Parathyroid adenoma (tissue), 2 donors: ENCODE measurements at regions not wholly inside any gene's neighbourhood (a gene's known extent, or its start where the extent isn't known, plus 50 kb on each side); places are given as distances from the start of the nearest gene placed in this dataset.

Experiments used
- H2AFZ ChIP-seq: fragments of 300-600 bp; sonication (generic); one replicate; pipeline ENCODE4 v1.7.0; 2017; ENCODE audit warnings: antibody characterized with exemption, mild to moderate bottlenecking
- H3K27ac ChIP-seq: fragments of 300-600 bp; sonication (generic); one replicate; pipeline ENCODE4 v1.7.0; 2017
- H3K27me3 ChIP-seq: fragments of 300-600 bp; sonication (generic); one replicate; pipeline ENCODE4 v1.7.0; 2017; ENCODE audit warnings: low read length; ENCODE audit not compliant: control insufficient read depth, insufficient read depth
- H3K36me3 ChIP-seq: fragments of 300-600 bp; sonication (generic); one replicate; pipeline ENCODE4 v1.7.0; 2017; ENCODE audit warnings: low read length; ENCODE audit not compliant: control insufficient read depth, insufficient read depth
- H3K4me1 ChIP-seq: fragments of 300-600 bp; sonication (generic); one replicate; pipeline ENCODE4 v1.7.0; 2017; ENCODE audit warnings: control low read depth
- H3K4me2 ChIP-seq: fragments of 300-600 bp; sonication (generic); one replicate; pipeline ENCODE4 v1.7.0; 2017; ENCODE audit warnings: low read length
- H3K4me3 ChIP-seq: fragments of 300-600 bp; sonication (generic); one replicate; pipeline ENCODE4 v1.7.0; 2017; ENCODE audit warnings: low read depth, low read length
- H3K79me2 ChIP-seq: fragments of 300-600 bp; sonication (generic); one replicate; pipeline ENCODE4 v1.7.0; 2017; ENCODE audit warnings: control low read depth
- H3K9ac ChIP-seq: fragments of 300-600 bp; sonication (generic); one replicate; pipeline ENCODE4 v1.7.0; 2017; ENCODE audit warnings: mild to moderate bottlenecking
- H3K9me3 ChIP-seq: fragments of 300-600 bp; sonication (generic); one replicate; pipeline ENCODE4 v1.7.0; 2017; ENCODE audit warnings: low read length; ENCODE audit not compliant: control insufficient read depth
- TF ChIP-seq, protein P1 (sequence below): fragments of 300-600 bp; sonication (generic); IDR thresholded peaks from one replicate; pipeline ENCODE4 v1.7.0; 2017; ENCODE audit warnings: antibody characterized with exemption, mild to moderate bottlenecking
- donor health status: primary hyperparathyroidism.

DNA sequence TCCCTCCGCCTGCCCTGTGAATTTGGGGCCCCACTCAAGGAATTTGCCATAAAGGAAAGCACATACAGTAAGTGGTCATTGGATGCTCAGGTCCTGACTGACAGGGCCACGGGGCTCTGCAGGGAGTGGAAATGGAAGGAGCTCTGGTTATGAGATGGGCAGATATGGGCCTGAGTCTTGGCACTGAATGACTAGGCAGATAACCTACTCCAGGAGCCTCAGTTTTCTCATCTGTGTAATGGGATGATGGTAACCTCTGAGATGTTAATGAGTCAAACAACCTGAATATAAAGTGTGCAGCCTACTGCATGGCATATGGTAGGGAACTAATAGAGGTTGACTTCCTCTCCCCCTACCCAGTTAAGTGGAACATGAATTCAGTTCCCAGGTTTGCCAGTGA, 56.4 kb upstream of the NAA20 start:
- Histone ChIP-seq H3K36me3 (no peaks in the 10 kb centered on the region), H3K27ac (no peak overlapping the region)

DNA sequence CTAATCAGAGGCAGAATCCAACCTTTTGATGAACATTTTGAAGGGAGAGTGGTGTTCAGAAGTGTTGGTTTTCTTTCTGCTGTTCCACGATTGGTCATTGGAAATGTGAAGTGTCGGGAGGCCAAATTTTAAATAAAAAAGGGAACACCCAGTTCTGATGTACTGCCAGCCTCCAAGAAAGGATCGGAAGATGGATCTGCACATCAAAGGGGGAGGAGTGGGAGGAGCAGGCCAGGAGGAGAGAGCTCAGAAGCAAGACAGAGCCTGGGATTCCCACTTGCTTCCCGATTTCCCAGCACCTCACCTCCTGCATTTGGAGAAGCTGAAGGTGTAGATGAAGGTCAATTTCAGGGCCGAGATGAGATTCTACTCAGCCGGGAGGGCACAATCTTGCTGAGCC, 55.9 kb upstream of the NAA20 start:
- H3K4me1 ChIP-seq = no peaks in the 10 kb centered on the region
- H2AFZ ChIP-seq = no peak overlapping the region
- H3K27me3 ChIP-seq = no peaks in the 10 kb centered on the region
- H3K4me3 ChIP-seq = no peak overlapping the region
- no peaks in the 10 kb centered on the region for H3K9me3 ChIP-seq
- H3K4me2 ChIP-seq = no peak overlapping the region
- no peak overlapping the region for H3K27ac ChIP-seq
- H3K9ac ChIP-seq = no peak overlapping the region
- H3K79me2 ChIP-seq = no peaks in the 10 kb centered on the region
- TF ChIP-seq, protein P1, sequence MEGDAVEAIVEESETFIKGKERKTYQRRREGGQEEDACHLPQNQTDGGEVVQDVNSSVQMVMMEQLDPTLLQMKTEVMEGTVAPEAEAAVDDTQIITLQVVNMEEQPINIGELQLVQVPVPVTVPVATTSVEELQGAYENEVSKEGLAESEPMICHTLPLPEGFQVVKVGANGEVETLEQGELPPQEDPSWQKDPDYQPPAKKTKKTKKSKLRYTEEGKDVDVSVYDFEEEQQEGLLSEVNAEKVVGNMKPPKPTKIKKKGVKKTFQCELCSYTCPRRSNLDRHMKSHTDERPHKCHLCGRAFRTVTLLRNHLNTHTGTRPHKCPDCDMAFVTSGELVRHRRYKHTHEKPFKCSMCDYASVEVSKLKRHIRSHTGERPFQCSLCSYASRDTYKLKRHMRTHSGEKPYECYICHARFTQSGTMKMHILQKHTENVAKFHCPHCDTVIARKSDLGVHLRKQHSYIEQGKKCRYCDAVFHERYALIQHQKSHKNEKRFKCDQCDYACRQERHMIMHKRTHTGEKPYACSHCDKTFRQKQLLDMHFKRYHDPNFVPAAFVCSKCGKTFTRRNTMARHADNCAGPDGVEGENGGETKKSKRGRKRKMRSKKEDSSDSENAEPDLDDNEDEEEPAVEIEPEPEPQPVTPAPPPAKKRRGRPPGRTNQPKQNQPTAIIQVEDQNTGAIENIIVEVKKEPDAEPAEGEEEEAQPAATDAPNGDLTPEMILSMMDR = no peak
- H3K36me3 ChIP-seq = no peaks in the 10 kb centered on the region

More for the DNA sequence above, 56.4 kb upstream of the NAA20 start:
- H3K4me2 ChIP-seq = no peak overlapping the region
- TF ChIP-seq, protein P1 = no peak
- no peaks in the 10 kb centered on the region for H3K4me1 ChIP-seq
- H3K79me2 ChIP-seq = no peaks in the 10 kb centered on the region
- H3K9ac ChIP-seq = no peak overlapping the region
- no peak overlapping the region for H2AFZ ChIP-seq
- no peaks in the 10 kb centered on the region for H3K9me3 ChIP-seq
- no peaks in the 10 kb centered on the region for H3K27me3 ChIP-seq
- H3K4me3 ChIP-seq = no peak overlapping the region

DNA sequence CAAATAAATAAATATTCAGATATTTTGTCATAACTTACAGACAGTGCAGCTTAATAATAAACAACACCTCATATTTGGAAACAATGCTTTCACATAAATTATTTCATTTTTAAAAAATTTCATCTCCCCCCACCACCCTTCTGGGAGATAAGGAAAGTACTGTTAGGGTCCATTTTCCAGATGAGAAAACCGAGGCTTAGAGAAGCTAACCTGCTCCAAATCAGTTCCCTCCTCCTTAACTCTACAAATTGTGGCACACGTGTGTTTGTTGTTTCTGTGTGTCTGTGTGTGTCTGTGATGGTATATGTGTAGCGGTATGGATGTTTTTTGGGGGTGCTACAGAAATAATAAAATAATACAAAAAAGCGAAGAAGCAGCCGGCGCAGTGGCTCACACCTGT, 54.2 kb upstream of the NAA20 start:
- TF ChIP-seq, protein P1 = no peak
- Histone ChIP-seq H3K79me2 (no peaks in the 10 kb centered on the region), H3K9ac (no peak overlapping the region), H3K27ac (no peak overlapping the region), H3K27me3 (no peaks in the 10 kb centered on the region), H3K36me3 (no peaks in the 10 kb centered on the region), H3K4me2 (no peak overlapping the region), H3K4me3 (no peak overlapping the region), H2AFZ (no peak overlapping the region), H3K9me3 (no peaks in the 10 kb centered on the region), H3K4me1 (no peaks in the 10 kb centered on the region)

DNA sequence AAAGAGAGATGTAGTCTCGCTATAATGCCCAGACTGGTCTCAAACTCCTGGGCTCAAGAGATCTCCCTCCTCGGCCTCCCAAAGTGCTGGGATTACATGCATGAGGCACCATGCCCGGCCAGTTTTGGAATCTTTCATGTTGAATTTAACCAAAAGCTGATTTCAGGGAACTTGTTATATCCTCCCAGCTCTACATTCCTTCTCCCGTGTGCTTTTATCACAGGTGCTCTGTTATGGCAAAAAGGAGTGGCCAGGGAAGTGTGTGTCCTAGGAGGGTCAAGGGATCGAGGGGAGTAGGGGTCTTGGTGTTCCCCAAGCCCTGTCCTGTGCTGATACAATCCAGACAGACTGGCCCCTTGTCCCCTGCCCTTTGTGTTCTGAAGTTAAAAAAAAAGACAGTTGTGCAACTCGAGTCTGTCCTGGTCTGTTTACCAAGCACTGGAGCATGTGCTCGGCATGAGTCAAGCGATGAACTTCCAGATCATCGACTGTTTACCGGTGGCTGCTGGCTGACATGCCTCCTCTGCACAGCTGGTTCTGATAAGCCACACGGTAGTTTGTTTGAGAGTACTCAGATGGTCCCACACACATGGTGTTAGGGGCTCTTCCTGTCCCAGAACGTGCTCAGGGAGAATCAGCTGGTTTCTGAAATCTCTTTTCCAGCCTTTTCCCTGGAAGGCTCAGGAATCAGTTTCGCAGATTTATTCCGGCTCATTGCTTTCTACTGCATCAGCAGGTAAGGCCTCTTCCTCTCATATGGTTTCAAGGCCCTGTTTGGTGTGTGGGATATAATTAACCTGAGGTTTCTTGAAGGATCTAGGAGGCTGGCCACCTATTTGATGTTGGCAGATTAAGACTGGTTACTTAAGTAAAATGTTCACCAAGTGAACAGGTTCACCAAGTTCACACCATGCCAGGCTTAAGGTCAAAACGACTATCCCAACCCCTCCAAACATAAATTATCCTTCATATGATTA, 52.6 kb upstream of the NAA20 start:
- no peak overlapping the region for H3K9ac ChIP-seq
- H3K27ac ChIP-seq = no peak overlapping the region
- no peaks in the 10 kb centered on the region for H3K9me3 ChIP-seq
- H3K36me3 ChIP-seq = no peaks in the 10 kb centered on the region
- H3K79me2 ChIP-seq = no peaks in the 10 kb centered on the region
- no peaks in the 10 kb centered on the region for H3K4me1 ChIP-seq
- no peaks in the 10 kb centered on the region for H3K27me3 ChIP-seq
- no peak overlapping the region for H2AFZ ChIP-seq
- TF ChIP-seq, protein P1 = no peak
- H3K4me3 ChIP-seq = no peak overlapping the region
- H3K4me2 ChIP-seq = no peak overlapping the region
